ENCODE measurements at regions not wholly inside any gene's neighbourhood (a gene's known extent, or its start where the extent isn't known, plus 50 kb on each side); places are given as distances from the start of the nearest gene placed in this dataset.

DNA sequence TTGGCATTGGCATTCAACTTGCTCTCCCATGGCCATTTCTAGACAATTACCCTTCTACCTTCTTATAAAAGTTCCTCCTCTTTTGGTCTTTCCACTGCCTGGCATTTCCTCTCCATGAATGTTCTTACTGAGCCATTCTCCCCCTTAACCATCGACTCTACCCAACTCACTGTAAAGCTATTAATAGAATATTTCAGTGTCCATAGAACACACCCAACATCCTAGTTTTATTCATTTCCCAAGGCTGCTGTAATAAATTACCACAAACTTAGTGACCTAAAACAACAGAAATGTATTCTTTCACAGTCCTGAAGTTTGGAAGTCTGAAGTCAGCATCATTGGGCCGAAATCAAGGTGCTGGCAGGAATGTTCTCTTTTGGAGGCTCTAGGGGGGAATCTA lies 170.0 kb upstream of the ATP5MC3 start:
- Histone ChIP-seq H3K27me3 (peaks cover 0 to 38% (median 10%) of the 10 kb centered on the region in 7 donors), H3K36me3 (no peaks in the 10 kb centered on the region), H3K9me3 (peaks cover 0 to 3% (median 0%) of the 10 kb centered on the region in 11 donors), H3K27ac (no peak overlapping the region), H3K4me1 (no peaks in the 10 kb centered on the region), H3K4me3 (no peak overlapping the region)
- DNase-seq (no peak), ATAC-seq (no peak)
- intact Hi-C loops (cut with DNase I): no loop called here
- WGBS, 2 donors: 71 to 74% methylated on average over 2 of the region's 2 CpGs
- TF ChIP-seq, protein P1, sequence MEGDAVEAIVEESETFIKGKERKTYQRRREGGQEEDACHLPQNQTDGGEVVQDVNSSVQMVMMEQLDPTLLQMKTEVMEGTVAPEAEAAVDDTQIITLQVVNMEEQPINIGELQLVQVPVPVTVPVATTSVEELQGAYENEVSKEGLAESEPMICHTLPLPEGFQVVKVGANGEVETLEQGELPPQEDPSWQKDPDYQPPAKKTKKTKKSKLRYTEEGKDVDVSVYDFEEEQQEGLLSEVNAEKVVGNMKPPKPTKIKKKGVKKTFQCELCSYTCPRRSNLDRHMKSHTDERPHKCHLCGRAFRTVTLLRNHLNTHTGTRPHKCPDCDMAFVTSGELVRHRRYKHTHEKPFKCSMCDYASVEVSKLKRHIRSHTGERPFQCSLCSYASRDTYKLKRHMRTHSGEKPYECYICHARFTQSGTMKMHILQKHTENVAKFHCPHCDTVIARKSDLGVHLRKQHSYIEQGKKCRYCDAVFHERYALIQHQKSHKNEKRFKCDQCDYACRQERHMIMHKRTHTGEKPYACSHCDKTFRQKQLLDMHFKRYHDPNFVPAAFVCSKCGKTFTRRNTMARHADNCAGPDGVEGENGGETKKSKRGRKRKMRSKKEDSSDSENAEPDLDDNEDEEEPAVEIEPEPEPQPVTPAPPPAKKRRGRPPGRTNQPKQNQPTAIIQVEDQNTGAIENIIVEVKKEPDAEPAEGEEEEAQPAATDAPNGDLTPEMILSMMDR (IDR thresholded peaks at IDR 0.05): no peak

DNA sequence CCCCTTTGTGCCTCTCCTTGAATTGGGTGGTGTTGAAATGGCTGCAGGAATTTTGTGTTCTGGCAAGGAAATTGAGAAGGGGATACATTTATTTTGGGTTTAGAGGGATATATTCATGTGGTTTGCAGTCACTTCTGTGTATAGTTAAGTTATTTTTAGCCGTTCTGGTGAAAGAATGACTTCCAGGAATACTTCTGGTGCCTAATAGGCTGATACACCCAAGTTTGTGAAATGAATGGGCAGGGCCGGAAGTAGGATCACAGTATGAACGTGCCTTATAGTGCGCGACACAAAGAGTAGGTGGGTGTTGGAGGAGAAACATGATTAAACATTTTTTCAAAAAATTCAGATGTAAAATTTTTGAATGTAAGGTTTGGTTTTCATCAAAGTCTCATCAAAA lies 168.6 kb upstream of the ATP5MC3 start:
- 70 to 71% methylated on average over 5 of the region's 5 CpGs for WGBS, 2 donors
- no peaks in the 10 kb centered on the region for H3K4me1 ChIP-seq
- intact Hi-C loops (cut with DNase I): no loop called here
- peaks cover 0 to 33% (median 10%) of the 10 kb centered on the region in 7 donors for H3K27me3 ChIP-seq
- TF ChIP-seq, protein P1 (IDR thresholded peaks at IDR 0.05): no peak
- ATAC-seq (no peak), DNase-seq (no peak)
- H3K9me3 ChIP-seq: peaks cover 0 to 3% (median 0%) of the 10 kb centered on the region in 11 donors
- H3K4me3 ChIP-seq: no peak overlapping the region
- no peaks in the 10 kb centered on the region for H3K36me3 ChIP-seq
- H3K27ac ChIP-seq: no peak overlapping the region

DNA sequence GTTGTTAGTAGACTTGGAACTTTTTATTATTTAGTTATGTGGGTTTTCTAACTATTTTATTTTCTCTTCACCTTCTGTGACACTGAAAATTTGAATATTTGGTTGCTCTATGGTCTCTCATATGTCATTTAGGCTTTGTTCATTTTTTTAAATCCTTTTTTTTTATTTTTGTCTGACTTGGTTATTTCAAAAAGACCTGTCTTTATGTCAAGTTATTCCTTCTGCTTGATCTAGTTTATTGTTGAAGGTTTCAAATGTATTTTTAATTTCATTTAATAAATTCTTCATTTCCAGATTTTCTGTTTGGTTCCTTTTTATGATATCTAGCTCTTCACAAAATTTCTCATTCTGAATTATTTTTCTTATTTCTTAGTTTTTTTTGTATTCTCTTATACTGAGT lies 160.6 kb upstream of the ATP5MC3 start:
- no peak for ATAC-seq
- Histone ChIP-seq H3K27ac (no peak overlapping the region), H3K9me3 (peaks cover 0 to 67% (median 19%) of the 10 kb centered on the region in 11 donors), H3K4me1 (no peaks in the 10 kb centered on the region), H3K36me3 (no peaks in the 10 kb centered on the region), H3K27me3 (peaks cover 0 to 4% (median under 1%) of the 10 kb centered on the region in 7 donors), H3K4me3 (no peak overlapping the region)
- TF ChIP-seq, protein P1 (IDR thresholded peaks at IDR 0.05): no peak
- intact Hi-C loops (cut with DNase I): no loop called here
- DNase-seq: no peak

DNA sequence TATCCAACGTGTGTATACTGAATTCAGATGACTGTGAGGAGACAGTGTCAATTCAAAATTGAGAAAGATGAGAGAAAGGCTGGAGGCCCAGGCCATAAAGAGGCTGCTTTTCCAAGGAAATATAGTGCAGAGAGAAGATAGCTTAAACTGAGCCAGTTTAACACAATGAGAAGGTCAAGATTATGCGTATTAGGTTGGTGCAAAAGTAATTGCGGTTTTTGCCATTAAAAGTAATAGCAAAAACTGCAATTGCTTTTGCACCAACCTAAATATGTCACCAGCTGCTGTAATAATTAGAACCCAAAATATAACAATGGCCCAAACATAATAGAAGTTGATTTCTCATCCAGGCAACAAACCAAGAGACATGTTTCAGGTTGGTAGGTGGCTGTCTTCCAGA lies 148.7 kb upstream of the ATP5MC3 start:
- WGBS, 2 donors: 79 to 87% methylated on average over 3 of the region's 3 CpGs
- Histone ChIP-seq H3K4me1 (no peaks in the 10 kb centered on the region), H3K27me3 (no peaks in the 10 kb centered on the region), H3K27ac (no peak overlapping the region), H3K9me3 (peaks cover 0 to 16% (median 5%) of the 10 kb centered on the region in 11 donors), H3K36me3 (no peaks in the 10 kb centered on the region), H3K4me3 (no peak overlapping the region)
- TF ChIP-seq, protein P1 (IDR thresholded peaks at IDR 0.05): no peak
- no peak for DNase-seq
- intact Hi-C loops (cut with DNase I): no loop called here
- ATAC-seq: no peak
